ENCODE measurements at regions not wholly inside any gene's neighbourhood (a gene's known extent, or its start where the extent isn't known, plus 50 kb on each side); places are given as distances from the start of the nearest gene placed in this dataset.

DNA sequence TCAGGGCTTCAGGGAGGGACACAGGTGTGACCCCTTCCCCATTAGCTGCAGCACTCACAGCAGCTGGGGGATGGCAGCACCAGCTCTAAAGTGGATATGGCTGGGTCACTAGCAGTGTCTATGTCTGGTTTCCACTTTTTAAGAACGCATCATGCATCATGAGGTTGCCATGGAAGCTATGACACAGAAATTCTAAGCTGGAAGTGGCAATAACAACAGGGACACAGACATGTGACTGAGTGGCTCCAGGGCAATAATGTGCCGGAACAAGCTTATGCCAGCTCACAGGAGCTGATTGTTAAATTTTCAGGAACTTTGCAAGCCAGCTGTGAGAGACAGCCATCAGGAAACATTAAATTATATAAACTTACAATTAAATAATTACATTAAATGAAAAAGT is 51.2 kb upstream of the NFASC start:
- Histone ChIP-seq H3K27me3 (ENCODE audit: insufficient read depth, insufficient read length) (peaks cover 3% of the 10 kb centered on the region), H3K4me3 (ENCODE audit: insufficient read length, low read depth) (no peak overlapping the region), H3K36me3 (ENCODE audit: insufficient read depth, insufficient read length, low read length) (no peaks in the 10 kb centered on the region), H3K9ac (ENCODE audit: insufficient read length, low read depth) (no peak overlapping the region), H3K9me3 (ENCODE audit: insufficient read depth, low read length) (no peaks in the 10 kb centered on the region), H3K4me1 (ENCODE audit: insufficient read depth, insufficient read length) (no peaks in the 10 kb centered on the region)
- no peak for DNase-seq (ENCODE audit: low read depth, low spot score)
- TF ChIP-seq YY1 (IDR thresholded peaks at IDR 0.05; ENCODE audit: insufficient read depth, insufficient read length) (no peak), SUZ12 (IDR thresholded peaks at IDR 0.05; ENCODE audit: extremely low read depth, insufficient read depth, insufficient read length) (no peak), ZNF274 (IDR thresholded peaks at IDR 0.05; ENCODE audit: low read depth, low read length) (no peak)
